Breast epithelium (tissue), 3 donors: ENCODE measurements at regions not wholly inside any gene's neighbourhood (a gene's known extent, or its start where the extent isn't known, plus 50 kb on each side); places are given as distances from the start of the nearest gene placed in this dataset.
"Not testable (repeated sequence)": the region's sequence is repeated elsewhere in the genome, so short reads cannot be mapped to it uniquely, and the experiment has no call there.

Source experiments
- POLR2AphosphoS5 ChIP-seq, 3 donors: sonication (generic); formaldehyde crosslinking; IDR thresholded peaks; one replicate each; pipeline ENCODE4 v1.6.1; 2017; ENCODE audit warnings: antibody characterized with exemption in 3 of 3
- TF ChIP-seq, protein P1 (sequence below), 3 donors: fragments of 450-650 bp; IDR thresholded peaks; one replicate each; pipeline ENCODE4 v1.5.1; 2016 to 2017; ENCODE audit warnings: antibody characterized with exemption in 3 of 3, mild to moderate bottlenecking in 3 of 3, moderate library complexity in 3 of 3

- TF ChIP-seq, protein P1, sequence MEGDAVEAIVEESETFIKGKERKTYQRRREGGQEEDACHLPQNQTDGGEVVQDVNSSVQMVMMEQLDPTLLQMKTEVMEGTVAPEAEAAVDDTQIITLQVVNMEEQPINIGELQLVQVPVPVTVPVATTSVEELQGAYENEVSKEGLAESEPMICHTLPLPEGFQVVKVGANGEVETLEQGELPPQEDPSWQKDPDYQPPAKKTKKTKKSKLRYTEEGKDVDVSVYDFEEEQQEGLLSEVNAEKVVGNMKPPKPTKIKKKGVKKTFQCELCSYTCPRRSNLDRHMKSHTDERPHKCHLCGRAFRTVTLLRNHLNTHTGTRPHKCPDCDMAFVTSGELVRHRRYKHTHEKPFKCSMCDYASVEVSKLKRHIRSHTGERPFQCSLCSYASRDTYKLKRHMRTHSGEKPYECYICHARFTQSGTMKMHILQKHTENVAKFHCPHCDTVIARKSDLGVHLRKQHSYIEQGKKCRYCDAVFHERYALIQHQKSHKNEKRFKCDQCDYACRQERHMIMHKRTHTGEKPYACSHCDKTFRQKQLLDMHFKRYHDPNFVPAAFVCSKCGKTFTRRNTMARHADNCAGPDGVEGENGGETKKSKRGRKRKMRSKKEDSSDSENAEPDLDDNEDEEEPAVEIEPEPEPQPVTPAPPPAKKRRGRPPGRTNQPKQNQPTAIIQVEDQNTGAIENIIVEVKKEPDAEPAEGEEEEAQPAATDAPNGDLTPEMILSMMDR (IDR thresholded peaks at IDR 0.05), result not testable (repeated sequence)
- TF ChIP-seq POLR2AphosphoS5 (IDR thresholded peaks at IDR 0.05), result not testable (repeated sequence)
These were observed 1500.6 kb downstream of the FOXD4L5 start for GRCh38 chr9:63784421-63784820.
